Vagina (tissue), 2 donors: ENCODE measurements at regions not wholly inside any gene's neighbourhood (a gene's known extent, or its start where the extent isn't known, plus 50 kb on each side); places are given as distances from the start of the nearest gene placed in this dataset. TPM values are rescaled to one million over a fixed set of nuclear protein-coding genes. Genes with fewer than 3 reads are reported as not detected.

Experiments used
- DNase-seq, 2 donors: peaks; one replicate each; pipeline ENCODE4 v3.0.0-alpha.2; 2017; ENCODE audit errors: extremely low spot score in 2 of 2
- H3K27ac ChIP-seq: fragments of 200-600 bp; sonication (generic); one replicate; pipeline ENCODE4 v1.5.1; 2019
- H3K27me3 ChIP-seq: fragments of 200-600 bp; sonication (generic); one replicate; pipeline ENCODE4 v1.5.1; 2019
- H3K36me3 ChIP-seq, 2 donors: fragments of 200-600 bp; sonication (generic); one replicate each; pipeline ENCODE4 v1.5.1; 2017 to 2019
- H3K4me1 ChIP-seq: fragments of 200-600 bp; sonication (generic); one replicate; pipeline ENCODE4 v1.5.1; 2019
- H3K4me3 ChIP-seq, 2 donors: fragments of 200-600 bp; sonication (generic); 1 replicate in 1 of 2; 2 replicates in 1 of 2; pipeline ENCODE4 v1.5.1; 2016 to 2019
- H3K9me3 ChIP-seq: fragments of 200-600 bp; sonication (generic); one replicate; pipeline ENCODE4 v1.5.1; 2019
- CTCF ChIP-seq, 3 experiments: fragments of 450-650 bp in 2 of 3; fragments of 200-600 bp in 1 of 3; sonication (generic) in 1 of 3; IDR thresholded peaks; one replicate each; pipeline ENCODE4 v1.5.1; 2017 to 2019; ENCODE audit warnings: antibody characterized with exemption in 3 of 3, mild to moderate bottlenecking in 2 of 3, moderate library complexity in 2 of 3
- POLR2A ChIP-seq, 2 donors: fragments of 450-650 bp; IDR thresholded peaks; one replicate each; pipeline ENCODE4 v1.6.1; 2017; ENCODE audit warnings: antibody characterized with exemption in 2 of 2, mild to moderate bottlenecking in 2 of 2, moderate library complexity in 2 of 2
- POLR2AphosphoS5 ChIP-seq, 2 donors: sonication (generic); formaldehyde crosslinking; IDR thresholded peaks; one replicate each; pipeline ENCODE4 v1.9.0; 2017; ENCODE audit warnings: antibody characterized with exemption in 2 of 2, mild to moderate bottlenecking in 2 of 2, low read depth in 1 of 2; ENCODE audit not compliant: insufficient read depth in 1 of 2
- intact Hi-C: fragments of 100-400 bp; cut with DNase I; formaldehyde crosslinking; loops from one replicate; pipeline ENCODE4 v1.15.1; 2023
- small RNA-seq: library from RNA; depleted of rRNA; stranded (forward); fragments of <200 nt; gene quantifications from one replicate; pipeline ENCODE3, GENCODE V24; 2016

DNA sequence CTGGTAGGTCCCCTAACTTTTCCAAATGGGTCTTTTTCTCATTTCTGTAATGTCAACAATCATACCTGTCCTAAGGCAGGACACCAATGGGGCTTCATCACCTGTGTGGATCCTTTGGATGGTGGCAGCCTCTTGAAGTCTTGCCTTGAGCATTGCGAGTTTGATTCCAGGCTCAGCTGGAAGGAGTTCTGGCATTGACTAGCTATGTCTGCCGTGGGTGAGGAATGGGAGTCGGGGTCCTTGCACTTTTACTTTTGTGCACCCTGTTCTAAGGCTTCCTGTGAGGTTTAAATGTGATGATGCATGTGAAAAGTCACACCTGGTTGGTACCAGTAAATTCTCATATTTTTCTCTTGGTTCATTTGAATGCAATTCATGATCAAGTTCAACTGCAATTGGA, 55.9 kb upstream of the CTBP2 start:
- TF ChIP-seq CTCF (IDR thresholded peaks at IDR 0.05) = no peak
- TF ChIP-seq POLR2A (IDR thresholded peaks at IDR 0.05) = no peak
- no peak for TF ChIP-seq POLR2AphosphoS5 (IDR thresholded peaks at IDR 0.05; ENCODE audit: insufficient read depth in 1 of 2, low read depth in 1 of 2)
- no peak overlapping the region for H3K4me3 ChIP-seq
- no peaks in the 10 kb centered on the region for H3K9me3 ChIP-seq
- no peak overlapping the region for H3K27ac ChIP-seq
- H3K4me1 ChIP-seq = no peaks in the 10 kb centered on the region
- H3K27me3 ChIP-seq = no peaks in the 10 kb centered on the region
- no peak for DNase-seq
- intact Hi-C loops = no loop called here
- H3K36me3 ChIP-seq = no peaks in the 10 kb centered on the region

DNA sequence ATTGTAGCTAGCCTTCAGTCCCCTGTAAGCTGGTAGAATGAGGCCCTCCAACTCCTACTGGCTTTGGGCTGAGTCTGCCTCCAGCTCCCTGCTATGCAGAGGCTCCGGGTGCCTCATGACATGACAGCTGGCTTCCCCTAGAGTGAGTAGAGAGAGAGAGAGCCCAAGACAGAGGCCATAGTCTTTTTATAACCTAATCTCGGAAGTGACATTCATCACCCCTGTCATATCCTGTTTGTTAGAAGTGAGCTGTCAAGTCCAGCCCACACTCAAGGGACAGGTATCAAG, 53.9 kb upstream of the CTBP2 start:
- DNase-seq = no peak
- H3K4me1 ChIP-seq = no peaks in the 10 kb centered on the region
- H3K9me3 ChIP-seq = no peaks in the 10 kb centered on the region
- no peak overlapping the region for H3K27ac ChIP-seq
- no peaks in the 10 kb centered on the region for H3K27me3 ChIP-seq
- intact Hi-C loops = no loop called here
- no peaks in the 10 kb centered on the region for H3K36me3 ChIP-seq
- TF ChIP-seq CTCF (IDR thresholded peaks at IDR 0.05) (no peak), POLR2AphosphoS5 (IDR thresholded peaks at IDR 0.05; ENCODE audit: insufficient read depth in 1 of 2, low read depth in 1 of 2) (no peak), POLR2A (IDR thresholded peaks at IDR 0.05) (no peak)
- H3K4me3 ChIP-seq = no peak overlapping the region

- Histone ChIP-seq H3K36me3 (no peaks in the 10 kb centered on the region), H3K9me3 (no peaks in the 10 kb centered on the region), H3K4me1 (no peaks in the 10 kb centered on the region), H3K27ac (no peak overlapping the region), H3K27me3 (no peaks in the 10 kb centered on the region), H3K4me3 (no peak overlapping the region)
- no peak for DNase-seq
- intact Hi-C loops = no loop called here
- no peak for TF ChIP-seq POLR2AphosphoS5 (IDR thresholded peaks at IDR 0.05; ENCODE audit: insufficient read depth in 1 of 2, low read depth in 1 of 2)
- no peak for TF ChIP-seq CTCF (IDR thresholded peaks at IDR 0.05)
- TF ChIP-seq POLR2A (IDR thresholded peaks at IDR 0.05) = no peak
Measured at GRCh38 chr10:125213541-125214282, 53.3 kb upstream of the CTBP2 start.

GRCh38 chr10:125212150-125212809, 51.9 kb upstream of the CTBP2 start:
- Histone ChIP-seq H3K27ac (no peak overlapping the region), H3K4me3 (no peak overlapping the region), H3K36me3 (no peaks in the 10 kb centered on the region), H3K4me1 (no peaks in the 10 kb centered on the region), H3K9me3 (no peaks in the 10 kb centered on the region), H3K27me3 (no peaks in the 10 kb centered on the region)
- no peak for DNase-seq
- intact Hi-C loops = no loop called here
- TF ChIP-seq POLR2A (IDR thresholded peaks at IDR 0.05) (no peak), POLR2AphosphoS5 (IDR thresholded peaks at IDR 0.05; ENCODE audit: insufficient read depth in 1 of 2, low read depth in 1 of 2) (no peak), CTCF (IDR thresholded peaks at IDR 0.05) (no peak)

Small RNA genes in the stretch of these regions (small RNA-seq; reads per million reads assigned to genes)
- not detected for gene RPS27P18
